Stimulated activated CD8-positive, alpha-beta memory T cell treated with anti-CD3 and anti-CD28 coated beads, Interleukin-2, amount 100 ng/mL, for 1 hour (primary cell): ENCODE measurements at regions not wholly inside any gene's neighbourhood (a gene's known extent, or its start where the extent isn't known, plus 50 kb on each side); places are given as distances from the start of the nearest gene placed in this dataset.
"Not testable (repeated sequence)": the region's sequence is repeated elsewhere in the genome, so short reads cannot be mapped to it uniquely, and the experiment has no call there.

Experiments
- DNase-seq, 2 donors: peaks; one replicate each; pipeline ENCODE4 v3.0.0-alpha.2; 2020; ENCODE audit warnings: low read depth in 2 of 2

DNA sequence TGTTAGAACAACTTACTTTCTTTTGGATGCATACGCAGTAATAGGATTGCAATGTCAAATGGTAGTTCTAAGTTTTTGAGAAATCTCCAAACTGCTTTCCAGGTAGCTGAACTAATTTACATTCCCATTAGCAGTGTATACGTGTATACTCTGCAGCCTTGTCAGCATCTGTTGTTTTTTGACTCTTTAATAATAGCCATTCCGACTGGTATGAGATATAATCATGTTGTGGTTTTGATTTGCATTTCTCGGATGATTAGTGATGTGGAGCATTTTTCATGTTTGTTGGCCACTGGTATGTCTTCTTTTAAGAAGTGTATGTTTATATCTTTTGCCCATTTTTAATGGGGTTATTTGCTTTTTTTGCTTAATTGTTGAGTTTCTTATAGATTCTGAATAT, 76.9 kb upstream of the HNRNPA1L2 start:
- DNase-seq = not testable (repeated sequence)

DNA sequence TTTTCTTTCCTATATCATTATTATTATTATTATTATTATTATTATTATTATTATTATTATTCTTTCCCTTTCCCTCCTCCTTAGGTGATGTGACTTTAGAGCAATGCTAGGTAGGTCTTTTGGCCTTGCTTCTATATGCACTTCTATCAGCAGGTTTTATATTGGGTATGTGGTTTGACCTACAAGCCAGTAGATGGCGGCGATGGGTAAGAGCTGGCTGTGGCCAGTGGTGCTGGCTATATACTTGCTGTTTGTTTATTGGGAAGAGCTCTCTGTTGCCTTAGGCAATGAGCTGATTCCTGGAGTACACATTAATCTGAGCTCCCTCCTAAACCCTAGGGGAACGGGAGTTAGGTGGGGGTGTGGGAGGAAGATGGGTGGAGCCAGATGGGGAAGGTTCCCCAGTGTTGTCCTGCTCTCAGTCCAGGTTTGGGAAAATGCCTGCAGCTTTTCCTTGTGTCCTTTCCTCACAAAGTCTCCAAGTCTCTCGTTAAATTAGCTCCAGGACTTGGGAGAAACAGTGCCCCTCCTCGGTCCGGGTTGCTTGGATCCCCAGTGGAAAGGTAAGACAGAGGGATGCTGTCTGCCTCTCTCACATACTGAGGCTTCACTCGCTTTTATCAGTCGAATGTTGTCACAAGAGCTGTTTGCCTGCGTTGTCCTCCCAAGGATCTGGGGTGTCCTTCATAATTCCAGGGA, 72.2 kb upstream of the HNRNPA1L2 start:
- peak in 1 of 2 donors; percentile 4 for DNase-seq

DNA sequence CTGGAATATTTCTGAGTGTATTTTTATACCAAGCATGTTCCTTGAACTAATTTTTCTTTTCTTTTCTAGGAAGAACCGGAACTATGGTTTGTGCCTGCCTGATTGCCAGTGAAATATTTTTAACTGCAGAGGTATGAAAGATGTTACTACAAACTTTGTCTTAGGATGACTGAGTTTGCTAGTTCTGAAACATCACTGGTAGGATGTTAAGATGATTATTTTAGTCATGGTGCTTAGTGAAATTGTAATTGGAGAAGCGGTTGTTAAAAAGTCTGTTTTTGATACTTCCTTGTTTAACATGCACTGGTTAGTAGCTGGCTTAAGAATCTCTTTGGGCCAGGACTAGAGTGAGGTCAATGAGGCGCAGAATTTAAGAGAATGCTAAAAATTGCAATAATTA, 71.1 kb upstream of the HNRNPA1L2 start:
- DNase-seq = not testable (repeated sequence)

DNA sequence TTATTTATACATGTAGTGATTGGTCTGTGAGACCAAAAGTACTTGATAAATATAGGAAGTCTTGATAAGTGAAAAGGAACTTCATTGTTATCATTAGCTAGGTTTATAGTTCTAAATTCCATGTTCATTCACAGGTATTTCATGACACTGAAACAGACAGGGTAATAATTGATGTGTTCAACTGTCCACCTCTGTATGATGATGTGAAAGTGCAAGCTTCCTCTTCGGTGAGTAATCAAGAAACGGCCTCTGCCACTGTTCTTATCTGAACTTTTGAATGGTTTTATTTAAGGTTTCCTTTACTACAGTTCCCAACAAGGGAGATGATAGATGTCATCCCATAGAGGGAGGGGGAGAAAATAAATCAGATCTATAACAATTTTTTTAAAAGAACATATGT, 59.3 kb upstream of the HNRNPA1L2 start:
- DNase-seq = not testable (repeated sequence)
